ENCODE measurements at regions not wholly inside any gene's neighbourhood (a gene's known extent, or its start where the extent isn't known, plus 50 kb on each side); places are given as distances from the start of the nearest gene placed in this dataset.
"Not testable (repeated sequence)": the region's sequence is repeated elsewhere in the genome, so short reads cannot be mapped to it uniquely, and the experiment has no call there.

- FAIRE-seq (no peak), DNase-seq (ENCODE audit: insufficient read length) (no peak)
- no peak for TF ChIP-seq TAF1 (IDR thresholded peaks at IDR 0.05; ENCODE audit: borderline replicate concordance, low read depth, low read length)
- TF ChIP-seq POLR2AphosphoS5 (IDR thresholded peaks at IDR 0.05; ENCODE audit: low read depth, low read length): no peak
- TF ChIP-seq POLR2A (IDR thresholded peaks at IDR 0.05; ENCODE audit: low read depth, low read length): no peak
These were observed 442.9 kb downstream of the DTWD2 start for GRCh38 chr5:118545470-118545869.

- no peak for FAIRE-seq
- TF ChIP-seq TAF1 (IDR thresholded peaks at IDR 0.05; ENCODE audit: borderline replicate concordance, low read depth, low read length): no peak
- TF ChIP-seq POLR2AphosphoS5 (IDR thresholded peaks at IDR 0.05; ENCODE audit: low read depth, low read length): no peak
- no peak for TF ChIP-seq POLR2A (IDR thresholded peaks at IDR 0.05; ENCODE audit: low read depth, low read length)
These were observed 443.4 kb downstream of the DTWD2 start for GRCh38 chr5:118544887-118545449.

DNA sequence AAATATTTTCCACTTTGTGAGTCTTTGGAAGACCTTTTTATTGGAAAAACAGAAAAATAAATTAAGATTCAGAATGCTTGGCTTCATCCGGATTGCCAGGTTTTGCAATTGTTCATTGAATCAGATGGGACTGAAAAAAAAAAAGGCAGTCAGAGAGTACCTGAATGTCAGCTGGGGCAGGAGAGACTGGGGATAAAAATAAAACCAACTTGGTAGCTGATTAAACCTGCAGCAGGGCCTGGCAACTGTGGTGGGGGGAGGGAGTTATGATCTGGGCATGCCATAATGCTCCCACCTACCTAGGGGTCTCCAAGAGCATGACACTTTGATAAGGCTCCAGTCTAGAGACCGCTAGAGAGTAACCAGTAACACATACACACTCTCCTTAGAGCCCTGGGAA lies 454.4 kb downstream of the DTWD2 start:
- DNase-seq (ENCODE audit: insufficient read length) (no peak), FAIRE-seq (no peak)
- TF ChIP-seq POLR2AphosphoS5 (IDR thresholded peaks at IDR 0.05; ENCODE audit: low read depth, low read length): no peak

More at GRCh38 chr5:118544887-118545449, 443.4 kb downstream of the DTWD2 start:
- no peak for DNase-seq (ENCODE audit: insufficient read length)

- FAIRE-seq (no peak), DNase-seq (ENCODE audit: insufficient read length) (no peak)
- TF ChIP-seq POLR2AphosphoS5 (IDR thresholded peaks at IDR 0.05; ENCODE audit: low read depth, low read length): no peak
- TF ChIP-seq POLR2A (IDR thresholded peaks at IDR 0.05; ENCODE audit: low read depth, low read length): no peak
- no peak for TF ChIP-seq TAF1 (IDR thresholded peaks at IDR 0.05; ENCODE audit: borderline replicate concordance, low read depth, low read length)
These were observed 455.2 kb downstream of the DTWD2 start for GRCh38 chr5:118533156-118533555.

DNA sequence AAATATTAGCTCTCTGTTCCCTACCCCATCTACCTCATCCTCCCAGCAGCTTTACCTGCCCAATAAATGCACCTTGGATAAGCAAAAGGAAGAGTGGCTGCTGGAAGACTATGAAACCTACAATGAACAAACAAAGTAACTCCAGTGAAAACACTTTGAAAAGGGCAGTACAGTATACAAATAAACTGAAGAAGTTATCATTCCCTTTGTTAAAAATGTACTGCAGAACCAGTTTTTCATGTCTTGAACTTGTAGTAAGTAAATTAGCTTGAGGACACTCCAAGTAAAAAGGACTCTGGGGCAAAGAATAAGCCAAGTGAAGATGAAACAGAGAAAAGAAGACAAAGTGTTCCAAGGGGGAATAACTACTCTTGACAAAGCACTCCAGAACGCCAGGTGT lies 457.1 kb downstream of the DTWD2 start:
- FAIRE-seq: no peak
- no peak for TF ChIP-seq POLR2A (IDR thresholded peaks at IDR 0.05; ENCODE audit: low read depth, low read length)
- no peak for TF ChIP-seq TAF1 (IDR thresholded peaks at IDR 0.05; ENCODE audit: borderline replicate concordance, low read depth, low read length)
- TF ChIP-seq POLR2AphosphoS5 (IDR thresholded peaks at IDR 0.05; ENCODE audit: low read depth, low read length): no peak
- no peak for DNase-seq (ENCODE audit: insufficient read length)

GRCh38 chr5:118529361-118530144 lies 458.8 kb downstream of the DTWD2 start:
- no peak for FAIRE-seq
- TF ChIP-seq POLR2A (IDR thresholded peaks at IDR 0.05; ENCODE audit: low read depth, low read length) (no peak), POLR2AphosphoS5 (IDR thresholded peaks at IDR 0.05; ENCODE audit: low read depth, low read length) (no peak), TAF1 (IDR thresholded peaks at IDR 0.05; ENCODE audit: borderline replicate concordance, low read depth, low read length) (no peak)
- no peak for DNase-seq (ENCODE audit: insufficient read length)

DNA sequence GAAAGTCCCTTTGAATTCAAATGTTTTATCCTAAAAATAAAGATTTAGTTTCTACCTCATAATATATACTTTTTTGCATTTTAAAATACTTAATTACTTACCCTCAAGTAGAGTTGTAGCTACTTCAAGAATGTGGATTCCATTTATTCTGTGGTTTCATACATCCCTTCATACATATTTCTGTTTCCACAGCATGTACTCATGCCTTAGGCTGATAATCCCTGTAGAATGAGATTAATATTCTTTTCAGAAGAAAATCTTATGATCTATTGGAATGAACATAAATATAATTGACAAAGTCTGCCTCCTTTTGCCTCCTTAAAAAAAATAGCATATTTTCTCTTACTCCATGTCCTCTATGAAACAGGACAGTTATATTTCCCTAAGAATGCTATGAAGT lies 465.7 kb downstream of the DTWD2 start:
- TF ChIP-seq POLR2AphosphoS5 (IDR thresholded peaks at IDR 0.05; ENCODE audit: low read depth, low read length): no peak
- TF ChIP-seq TAF1 (IDR thresholded peaks at IDR 0.05; ENCODE audit: borderline replicate concordance, low read depth, low read length): no peak
- TF ChIP-seq POLR2A (IDR thresholded peaks at IDR 0.05; ENCODE audit: low read depth, low read length): no peak
- no peak for FAIRE-seq
- no peak for DNase-seq (ENCODE audit: insufficient read length)

DNA sequence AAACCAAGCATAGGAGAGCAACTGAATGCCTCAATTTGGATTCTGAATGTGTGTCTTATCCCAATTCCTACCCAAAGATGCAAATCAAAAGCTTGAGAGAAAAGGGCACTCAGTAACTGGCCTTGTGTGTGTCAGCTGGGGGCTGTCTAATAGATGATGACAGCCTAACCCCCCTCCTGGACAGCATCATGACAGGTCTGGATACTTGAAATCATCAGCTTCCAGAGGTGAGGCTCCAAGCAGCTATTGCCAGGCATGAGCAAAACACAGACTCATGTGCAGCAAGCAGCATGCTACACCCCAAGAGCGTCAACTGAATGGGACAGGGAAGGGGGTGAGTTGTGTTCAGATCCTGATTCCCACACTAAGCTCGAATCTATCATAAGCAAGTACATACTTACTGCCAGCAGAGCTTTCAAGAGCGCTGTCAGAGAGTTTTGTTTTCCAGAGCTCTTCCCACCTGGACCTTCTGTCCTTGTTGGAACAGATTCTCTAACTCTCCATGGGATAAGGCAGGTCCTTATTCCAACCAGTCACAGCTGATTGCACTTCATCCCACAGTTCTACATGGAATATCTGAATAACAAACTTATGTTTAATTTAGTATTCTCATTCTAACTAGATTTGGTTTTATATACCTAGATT lies 467.5 kb downstream of the DTWD2 start:
- DNase-seq (ENCODE audit: insufficient read length): no peak
- FAIRE-seq: no peak
- no peak for TF ChIP-seq TAF1 (IDR thresholded peaks at IDR 0.05; ENCODE audit: borderline replicate concordance, low read depth, low read length)

- FAIRE-seq (no peak), DNase-seq (ENCODE audit: insufficient read length) (no peak)
- TF ChIP-seq POLR2A (IDR thresholded peaks at IDR 0.05; ENCODE audit: low read depth, low read length) (no peak), POLR2AphosphoS5 (IDR thresholded peaks at IDR 0.05; ENCODE audit: low read depth, low read length) (no peak), TAF1 (IDR thresholded peaks at IDR 0.05; ENCODE audit: borderline replicate concordance, low read depth, low read length) (no peak)
These were observed 468.9 kb downstream of the DTWD2 start for GRCh38 chr5:118519466-118519865.

DNA sequence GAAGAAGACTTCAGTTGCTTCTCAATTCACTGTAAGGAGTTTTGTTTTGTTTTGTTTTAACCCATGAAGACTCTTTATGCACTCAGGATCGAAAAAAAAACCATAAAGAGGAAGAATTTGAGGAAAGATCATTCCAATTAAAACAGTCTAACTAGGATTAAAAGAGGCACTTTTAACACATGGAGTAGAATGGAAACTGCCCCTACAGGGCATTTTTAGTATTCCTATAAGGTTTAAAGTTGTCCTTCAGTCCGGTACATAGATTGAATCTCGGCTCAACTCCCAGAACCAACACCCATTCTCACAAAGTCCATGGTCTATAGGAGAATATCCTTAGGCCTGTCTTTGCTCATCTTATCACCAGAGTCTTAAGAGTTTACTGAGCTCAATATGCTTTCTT lies 469.6 kb downstream of the DTWD2 start:
- DNase-seq (ENCODE audit: insufficient read length): no peak
- FAIRE-seq: no peak
- no peak for TF ChIP-seq TAF1 (IDR thresholded peaks at IDR 0.05; ENCODE audit: borderline replicate concordance, low read depth, low read length)
- TF ChIP-seq POLR2AphosphoS5 (IDR thresholded peaks at IDR 0.05; ENCODE audit: low read depth, low read length): no peak
- no peak for TF ChIP-seq POLR2A (IDR thresholded peaks at IDR 0.05; ENCODE audit: low read depth, low read length)

DNA sequence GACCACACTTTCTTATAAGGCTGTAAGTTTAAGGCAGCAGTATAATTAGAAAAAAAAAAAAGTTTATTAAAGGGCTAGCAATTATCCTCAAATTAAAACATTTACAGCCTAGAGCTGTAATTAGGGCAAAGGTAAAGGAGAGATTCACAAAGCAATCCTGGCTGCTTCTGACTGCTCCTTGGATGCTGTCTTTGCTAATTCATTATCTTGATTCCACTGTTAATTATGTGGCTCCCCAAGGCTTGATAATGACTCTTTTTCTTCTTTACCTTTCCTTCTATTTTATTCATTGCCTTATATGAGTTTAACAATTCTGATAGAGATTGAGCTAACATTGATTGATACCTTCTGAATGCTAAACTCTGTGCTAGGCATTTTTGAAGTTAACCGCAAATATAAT lies 476.5 kb downstream of the DTWD2 start:
- FAIRE-seq (no peak), DNase-seq (ENCODE audit: insufficient read length) (no peak)
- TF ChIP-seq TAF1 (IDR thresholded peaks at IDR 0.05; ENCODE audit: borderline replicate concordance, low read depth, low read length) (no peak), POLR2AphosphoS5 (IDR thresholded peaks at IDR 0.05; ENCODE audit: low read depth, low read length) (no peak), POLR2A (IDR thresholded peaks at IDR 0.05; ENCODE audit: low read depth, low read length) (no peak)

DNA sequence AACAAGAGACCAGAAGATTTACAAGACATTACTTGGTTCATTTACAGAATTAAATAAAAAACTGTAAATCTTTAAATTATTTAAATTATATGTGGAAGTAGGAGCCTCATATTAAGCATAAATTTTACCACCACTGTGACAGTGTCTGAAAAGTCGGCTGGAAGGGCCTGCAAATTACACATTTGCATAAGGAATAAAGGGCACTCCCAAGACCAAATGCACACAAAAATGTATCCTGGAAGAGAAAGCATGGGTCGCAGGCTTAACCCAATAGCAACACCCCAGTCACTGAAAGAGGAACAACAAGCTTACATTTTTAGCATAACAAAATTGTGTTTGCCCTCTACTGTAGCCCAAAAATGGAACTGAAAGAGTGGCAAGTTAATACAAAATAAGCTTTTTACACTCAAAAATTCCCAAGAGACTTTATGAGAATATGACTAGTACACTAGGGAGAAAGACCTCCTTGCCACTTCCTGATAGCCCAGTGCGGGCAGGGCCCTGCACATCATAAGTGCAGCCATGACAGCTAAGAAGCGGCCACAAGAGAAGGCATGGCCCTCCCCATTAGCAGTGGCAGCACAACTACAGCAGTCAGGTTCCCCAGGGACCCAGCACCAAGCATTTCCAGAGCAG lies 482.0 kb downstream of the DTWD2 start:
- DNase-seq (ENCODE audit: insufficient read length): no peak
- no peak for TF ChIP-seq TAF1 (IDR thresholded peaks at IDR 0.05; ENCODE audit: borderline replicate concordance, low read depth, low read length)
- TF ChIP-seq POLR2AphosphoS5 (IDR thresholded peaks at IDR 0.05; ENCODE audit: low read depth, low read length): no peak
- no peak for TF ChIP-seq POLR2A (IDR thresholded peaks at IDR 0.05; ENCODE audit: low read depth, low read length)
- no peak for FAIRE-seq

- not testable (repeated sequence) for FAIRE-seq; DNase-seq (ENCODE audit: insufficient read length)
These were observed 486.1 kb downstream of the DTWD2 start for GRCh38 chr5:118502232-118502631.

All from GM12892 (cell line).